HepG2 (cell line): ENCODE measurements at regions not wholly inside any gene's neighbourhood (a gene's known extent, or its start where the extent isn't known, plus 50 kb on each side); places are given as distances from the start of the nearest gene placed in this dataset.

Experiments used
- ATAC-seq: fragments of 200-7000 bp; cut with Tn5 transposase; 3 replicates; pipeline ENCODE4 v1.9.1; 2020; ENCODE audit warnings: mild to moderate bottlenecking, moderate library complexity
- BruUV-seq: library from RNA; stranded (reverse); fragments of 400-500 nt; replicated peaks from 2 replicates; lab custom pipeline; 2021; lab: Mats Ljungman, UMichigan
- CTCF ChIA-PET: fragments of 300-600 bp; formaldehyde crosslinking; extraction: SDS; loops from one replicate; lab custom pipeline; 2021; ENCODE audit warnings: low total read pairs, inconsistent platforms, low intra/inter-chr PET ratio; lab: Yijun Ruan, JAX
- POLR2A ChIA-PET: fragments of 350-600 bp; sonication (Branson Sonifier 250); formaldehyde crosslinking; loops from one replicate; lab custom pipeline; 2020; ENCODE audit warnings: antibody characterized with exemption, inconsistent platforms; lab: Yijun Ruan, JAX
- DNase-seq: peaks from one replicate; pipeline ENCODE4 v3.0.0-alpha.2; 2015; ENCODE audit warnings: low spot score
- FAIRE-seq: peaks from 3 replicates; lab custom pipeline; 2011; peaks lifted over from hg19 to GRCh38; lab: Jason Lieb, UNC
- H2AFZ ChIP-seq: one replicate; pipeline ENCODE4 v1.6.1; 2011; ENCODE audit warnings: low read length, inconsistent platforms
- H3K27ac ChIP-seq: fragments of 300-600 bp; 3 replicates; pipeline ENCODE4 v1.8.0; 2011; ENCODE audit warnings: mixed run types, mild to moderate bottlenecking, mixed read lengths, low read length, inconsistent platforms; ENCODE audit not compliant: insufficient read depth; ENCODE audit errors: extremely low read length
- H3K27me3 ChIP-seq, 2 experiments: fragments of 200-600 bp in 1 of 2; 2 replicates in 1 of 2; 3 replicates in 1 of 2; pipeline versions ENCODE4 v1.6.0 to v1.8.0; 2011; ENCODE audit warnings: low read length in 2 of 2, mild to moderate bottlenecking in 2 of 2, moderate library complexity in 2 of 2, inconsistent platforms in 1 of 2; ENCODE audit not compliant: insufficient read depth in 2 of 2, control insufficient read depth in 1 of 2
- H3K36me3 ChIP-seq, 2 experiments: fragments of 200-600 bp in 1 of 2; replicated peaks in 1 of 2; 2 replicates in 1 of 2; 3 replicates in 1 of 2; pipeline versions ENCODE4 v1.5.1 to v1.8.0; 2011; ENCODE audit warnings: low read length in 2 of 2, inconsistent platforms in 1 of 2; ENCODE audit not compliant: insufficient read depth in 2 of 2, control insufficient read depth in 1 of 2
- H3K4me1 ChIP-seq: 2 replicates; pipeline ENCODE4 v1.5.1; 2012; ENCODE audit warnings: low read length, inconsistent platforms; ENCODE audit not compliant: insufficient read depth
- H3K4me2 ChIP-seq: 2 replicates; pipeline ENCODE4 v1.6.0; 2011; ENCODE audit warnings: low read depth, low read length, inconsistent platforms
- H3K4me3 ChIP-seq, 3 experiments: fragments of 200-600 bp in 1 of 3; sonication (generic), shearing (Covaris generic) in 1 of 3; replicated peaks in 1 of 3; 2 replicates each; pipeline ENCODE4 v1.5.1; 2011 to 2016; ENCODE audit warnings: low read length in 3 of 3, inconsistent platforms in 2 of 3, low read depth in 2 of 3, mild to moderate bottlenecking in 2 of 3, control low read depth in 1 of 3, mixed read lengths in 1 of 3; ENCODE audit not compliant: insufficient read depth in 1 of 3
- H3K79me2 ChIP-seq: one replicate; pipeline ENCODE4 v1.6.1; 2011; ENCODE audit warnings: low read length, inconsistent platforms; ENCODE audit not compliant: insufficient read depth
- H3K9ac ChIP-seq: 2 replicates; pipeline ENCODE4 v1.6.0; 2011; ENCODE audit warnings: mild to moderate bottlenecking, low read depth, low read length, inconsistent platforms; ENCODE audit not compliant: insufficient read depth
- H3K9me3 ChIP-seq: 2 replicates; pipeline ENCODE4 v1.5.1; 2012; ENCODE audit warnings: mild to moderate bottlenecking, low read length
- H4K20me1 ChIP-seq: 2 replicates; pipeline ENCODE4 v1.6.0; 2011; ENCODE audit warnings: inconsistent platforms, mild to moderate bottlenecking, low read length, moderate library complexity; ENCODE audit not compliant: insufficient read depth
- AKNA ChIP-seq: sonication (generic); formaldehyde crosslinking; IDR thresholded peaks from 2 replicates; pipeline ENCODE4 v1.4.0; 2020; ENCODE audit warnings: missing genetic modification reagents, borderline replicate concordance
- ELK4 ChIP-seq: sonication (generic); formaldehyde crosslinking; IDR thresholded peaks from 2 replicates; pipeline ENCODE4 v1.9.0; 2021; ENCODE audit warnings: missing genetic modification reagents, borderline replicate concordance
- MED13 ChIP-seq: sonication (generic); formaldehyde crosslinking; IDR thresholded peaks from 2 replicates; pipeline ENCODE4 v1.5.0; 2020; ENCODE audit warnings: missing genetic modification reagents
- NAIF1 ChIP-seq: sonication (generic); formaldehyde crosslinking; IDR thresholded peaks from 2 replicates; pipeline ENCODE4 v1.5.0; 2020; ENCODE audit warnings: mild to moderate bottlenecking, missing genetic modification reagents, borderline replicate concordance
- NFE2L2 ChIP-seq: fragments of 150-350 bp; IDR thresholded peaks from 2 replicates; pipeline ENCODE4 v1.6.1; 2014; ENCODE audit warnings: low read length
- RBFOX2 ChIP-seq: fragments of 200-400 bp; formaldehyde crosslinking; IDR thresholded peaks from 2 replicates; pipeline ENCODE4 v1.6.1; 2017; ENCODE audit warnings: low read depth, mild to moderate bottlenecking, low read length
- ZFY ChIP-seq: sonication (generic); formaldehyde crosslinking; IDR thresholded peaks from 2 replicates; pipeline ENCODE4 v1.4.0; 2020; ENCODE audit warnings: missing genetic modification reagents
- ZKSCAN5 ChIP-seq: sonication (generic); formaldehyde crosslinking; IDR thresholded peaks from 2 replicates; pipeline ENCODE4 v1.5.1; 2020; ENCODE audit warnings: mild to moderate bottlenecking, missing genetic modification reagents
- ZNF225 ChIP-seq: sonication (generic); formaldehyde crosslinking; IDR thresholded peaks from 2 replicates; pipeline ENCODE4 v1.4.0; 2020; ENCODE audit warnings: mild to moderate bottlenecking, missing genetic modification reagents
- ZNF564 ChIP-seq: sonication (generic); formaldehyde crosslinking; IDR thresholded peaks from 2 replicates; pipeline ENCODE4 v1.8.1; 2023; ENCODE audit warnings: mild to moderate bottlenecking, missing genetic modification reagents
- WGBS: methylation state at CpG from one replicate; pipeline ENCODE4 v1.1.6; 2017; ENCODE audit warnings: low lambda C conversion rate; 5-methylcytosine and 5-hydroxymethylcytosine counted together
- in situ Hi-C: cut with HindIII; loops from 2 replicates; pipeline ENCODE4 v1.10.0; 2017; ENCODE audit warnings: low pct_unique_long_range_greater_than_20kb; ENCODE audit not compliant: extremely low pct_ligation_motif_present
- intact Hi-C: fragments of 100-400 bp; cut with micrococcal nuclease; formaldehyde crosslinking; loops from one replicate; pipeline ENCODE4 v1.10.0; 2022; ENCODE audit not compliant: unreplicated experiment

- Histone ChIP-seq H3K4me1 (no peaks in the 10 kb centered on the region), H3K36me3 (no peaks in the 10 kb centered on the region), H2AFZ (no peak overlapping the region), H4K20me1 (no peaks in the 10 kb centered on the region), H3K27ac (no peak overlapping the region), H3K9ac (no peak overlapping the region), H3K9me3 (no peaks in the 10 kb centered on the region), H3K27me3 (peaks cover 0 to 3% of the 10 kb centered on the region in 2 experiments; a peak in 1 of 5 replicates), H3K4me2 (no peak overlapping the region), H3K79me2 (no peaks in the 10 kb centered on the region), H3K4me3 (no peak overlapping the region)
- DNase-seq (no peak), ATAC-seq (no peak), FAIRE-seq (no peak)
- ChIA-PET CTCF (no interaction called here), POLR2A (no interaction called here)
- no TSS peak for BruUV-seq
- intact Hi-C loops = no loop called here
- 0% methylated on average over 1 of the region's 1 CpG for WGBS
- no peak for TF ChIP-seq MED13 (CRISPR knock-in tag)
- TF ChIP-seq ZNF225 (CRISPR knock-in tag) = no peak
- TF ChIP-seq NFE2L2 = no peak
- no peak for TF ChIP-seq ELK4 (CRISPR knock-in tag)
- no peak for TF ChIP-seq RBFOX2
- no peak for TF ChIP-seq NAIF1 (CRISPR knock-in tag)
- TF ChIP-seq AKNA (CRISPR knock-in tag) = no peak
- TF ChIP-seq ZKSCAN5 (CRISPR knock-in tag) = no peak
- no peak for TF ChIP-seq ZFY
- TF ChIP-seq ZNF564 (CRISPR knock-in tag) = no peak
- in situ Hi-C loops = no loop called here
Measured at GRCh38 chr5:57600321-57600720, 117.7 kb upstream of the ACTBL2 start.
